NT2/D1 (cell line): ENCODE measurements at regions not wholly inside any gene's neighbourhood (a gene's known extent, or its start where the extent isn't known, plus 50 kb on each side); places are given as distances from the start of the nearest gene placed in this dataset.

Source experiments
- SUZ12 ChIP-seq: IDR thresholded peaks from 2 replicates; pipeline ENCODE4 v1.6.1; 2011; ENCODE audit not compliant: insufficient read length, insufficient read depth; ENCODE audit errors: extremely low read depth
- YY1 ChIP-seq: IDR thresholded peaks from 2 replicates; pipeline ENCODE4 v1.6.1; 2011; ENCODE audit not compliant: insufficient read length, insufficient read depth
- ZNF274 ChIP-seq: IDR thresholded peaks from 2 replicates; pipeline ENCODE4 v1.6.1; 2011; ENCODE audit warnings: mild to moderate bottlenecking, low read depth, low read length

- TF ChIP-seq ZNF274 (no peak), YY1 (no peak), SUZ12 (no peak)
These were observed 261.1 kb downstream of the PRL start for GRCh38 chr6:22035690-22036089.
